GM21786 (cell line): ENCODE measurements at regions not wholly inside any gene's neighbourhood (a gene's known extent, or its start where the extent isn't known, plus 50 kb on each side); places are given as distances from the start of the nearest gene placed in this dataset.
"Not testable (repeated sequence)": the region's sequence is repeated elsewhere in the genome, so short reads cannot be mapped to it uniquely, and the experiment has no call there.

Experiments
- ATAC-seq: cut with Tn5 transposase; IDR thresholded peaks from one replicate; pipeline ENCODE4 v1.9.1; 2021; ENCODE audit not compliant: unreplicated experiment

- no peak for ATAC-seq
Observed at GRCh38 chr4:122100508-122100907, 51.6 kb upstream of the BLTP1 start.

GRCh38 chr4:122099896-122100295, 52.2 kb upstream of the BLTP1 start:
- no peak for ATAC-seq

GRCh38 chr4:122091836-122092405, 60.2 kb upstream of the BLTP1 start:
- no peak for ATAC-seq

DNA sequence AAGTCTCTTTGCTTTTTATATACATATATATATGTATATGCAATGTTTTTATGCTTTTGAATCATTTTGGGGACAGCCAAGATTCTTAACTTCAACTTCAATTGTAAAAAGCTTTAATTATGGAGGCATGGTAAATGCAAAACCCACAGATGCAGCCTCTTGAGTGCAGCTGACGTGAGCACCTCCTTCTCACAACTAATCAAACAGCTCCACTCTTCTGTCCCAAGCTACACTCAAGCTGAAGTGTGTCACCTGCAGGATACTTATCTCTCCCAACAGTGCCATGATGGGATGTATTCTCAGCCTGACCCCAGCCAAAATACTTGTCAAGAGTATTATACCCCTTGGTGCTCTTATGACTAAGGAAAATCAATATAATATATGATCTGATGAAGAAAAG, 60.7 kb upstream of the BLTP1 start:
- ATAC-seq: no peak

- ATAC-seq: no peak
Observed at GRCh38 chr4:122090989-122091388, 61.1 kb upstream of the BLTP1 start.

- no peak for ATAC-seq
Observed at GRCh38 chr4:122086338-122087065, 65.6 kb upstream of the BLTP1 start.

- ATAC-seq: no peak
Observed at GRCh38 chr4:122083989-122084388, 68.1 kb upstream of the BLTP1 start.

GRCh38 chr4:122083351-122083750, 68.8 kb upstream of the BLTP1 start:
- ATAC-seq: no peak

- no peak for ATAC-seq
Observed at GRCh38 chr4:122082661-122083060, 69.5 kb upstream of the BLTP1 start.

DNA sequence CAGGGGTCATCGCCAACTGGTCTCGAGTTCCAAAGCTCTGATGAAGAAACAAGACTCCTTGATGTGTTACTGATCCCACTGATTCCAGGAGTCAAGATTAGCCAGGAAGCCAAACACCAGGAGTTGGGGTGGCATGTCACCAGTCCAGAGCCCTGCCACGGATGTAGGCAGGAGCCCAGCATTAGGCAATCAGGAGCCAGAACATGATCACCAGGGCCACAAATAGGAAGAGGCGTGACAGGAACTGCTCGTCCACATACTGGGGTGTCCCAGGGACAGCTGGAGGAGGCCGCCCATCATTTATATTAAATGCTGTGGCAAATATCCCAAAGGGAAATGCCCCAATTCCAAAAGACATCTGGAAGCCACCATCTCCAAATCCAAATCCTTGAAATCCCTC, 74.5 kb upstream of the BLTP1 start:
- not testable (repeated sequence) for ATAC-seq

- not testable (repeated sequence) for ATAC-seq
Observed at GRCh38 chr4:122076835-122077234, 75.3 kb upstream of the BLTP1 start.

DNA sequence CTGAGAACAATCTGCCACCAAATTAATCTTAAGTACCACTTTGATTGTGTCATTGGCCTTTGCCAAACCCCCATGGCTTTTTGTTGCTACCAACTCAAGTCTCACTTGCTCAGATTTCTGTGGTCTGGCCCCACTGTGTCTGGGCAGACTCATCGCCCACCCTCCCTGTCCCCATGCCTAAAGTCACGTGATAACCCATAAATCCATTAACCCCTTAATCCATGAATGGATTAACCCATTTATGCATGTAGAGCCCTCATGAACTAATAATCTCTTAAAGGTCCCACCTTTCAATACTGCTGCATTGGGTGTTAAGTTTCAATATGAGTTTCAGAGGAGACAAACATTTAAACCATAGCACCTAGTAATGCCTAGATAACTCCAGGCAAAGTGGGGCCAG, 78.5 kb upstream of the BLTP1 start:
- ATAC-seq: no peak

GRCh38 chr4:122065915-122066314, 86.2 kb upstream of the BLTP1 start:
- ATAC-seq: no peak

GRCh38 chr4:122065149-122065548, 87.0 kb upstream of the BLTP1 start:
- no peak for ATAC-seq

GRCh38 chr4:122053186-122053585, 98.9 kb upstream of the BLTP1 start:
- no peak for ATAC-seq

GRCh38 chr4:122052677-122053076, 99.5 kb upstream of the BLTP1 start:
- no peak for ATAC-seq

DNA sequence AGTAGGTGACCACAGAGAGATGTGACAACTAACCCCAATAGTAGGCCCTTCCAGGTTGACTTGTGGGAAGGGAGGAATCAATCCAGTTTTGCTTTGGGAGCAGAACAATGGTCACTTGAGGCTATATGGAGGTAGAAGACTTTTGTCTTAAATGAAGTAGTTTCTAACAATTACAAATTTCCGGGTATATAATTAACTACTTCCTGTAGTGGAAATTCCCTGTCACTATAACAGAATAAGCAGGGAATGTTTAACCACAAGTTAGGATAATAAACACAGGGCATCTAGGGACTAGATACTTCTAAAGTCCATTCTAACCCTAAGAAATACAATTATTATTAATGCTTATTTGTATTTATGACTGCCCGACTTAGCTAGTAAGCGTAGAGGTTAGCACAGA, 99.0 kb upstream of the TRPC3 start:
- no peak for ATAC-seq

- no peak for ATAC-seq
Observed at GRCh38 chr4:122047456-122048425, 95.9 kb upstream of the TRPC3 start.

GRCh38 chr4:122046255-122046654, 94.4 kb upstream of the TRPC3 start:
- ATAC-seq: no peak

DNA sequence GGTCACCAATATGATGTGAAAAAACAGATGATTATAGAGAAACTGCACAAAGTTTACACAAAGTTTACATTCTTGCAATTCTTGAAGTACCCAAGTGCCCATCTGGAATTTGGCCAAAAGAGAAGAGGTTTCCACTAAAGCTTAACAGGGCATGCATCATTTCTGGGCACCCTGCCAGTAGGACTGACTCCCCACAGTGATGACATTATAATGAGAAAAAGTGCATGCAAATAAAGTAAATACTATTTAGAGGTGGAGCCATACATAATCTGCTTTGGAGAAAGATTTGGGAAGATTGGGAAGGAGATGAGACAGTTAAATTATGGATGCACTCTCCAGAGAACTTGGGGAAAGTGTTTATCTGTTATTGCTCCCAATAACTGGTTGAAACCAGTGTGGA, 93.7 kb upstream of the TRPC3 start:
- no peak for ATAC-seq

DNA sequence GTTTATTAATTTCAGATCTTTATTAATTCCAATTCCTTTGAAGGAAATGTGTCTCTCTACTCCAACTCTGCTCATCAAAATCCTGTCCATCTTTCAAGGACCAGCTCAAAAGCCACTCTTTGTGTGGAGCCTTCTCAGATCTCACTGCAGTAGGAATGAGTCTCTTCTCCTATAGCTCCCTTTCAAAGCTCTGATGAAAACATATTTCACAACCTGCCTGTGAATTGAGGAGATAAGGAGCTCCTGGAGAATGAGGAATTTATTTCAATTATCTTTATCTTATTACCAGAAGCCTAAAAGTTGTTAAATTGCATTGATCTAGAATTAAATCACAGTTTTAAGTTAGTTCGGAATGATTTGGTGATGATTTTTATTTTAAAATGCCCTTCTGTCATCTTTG, 92.6 kb upstream of the TRPC3 start:
- no peak for ATAC-seq

- no peak for ATAC-seq
Observed at GRCh38 chr4:122041312-122041711, 89.5 kb upstream of the TRPC3 start.
